Stimulated activated CD4-positive, alpha-beta T cell treated with anti-CD3 and anti-CD28 coated beads, Interleukin-2, amount 100 ng/mL, for 24 hours (primary cell): ENCODE measurements at regions not wholly inside any gene's neighbourhood (a gene's known extent, or its start where the extent isn't known, plus 50 kb on each side); places are given as distances from the start of the nearest gene placed in this dataset.

Experiments used
- DNase-seq, 2 donors: peaks; one replicate each; pipeline ENCODE4 v3.0.0-alpha.2; 2020

DNA sequence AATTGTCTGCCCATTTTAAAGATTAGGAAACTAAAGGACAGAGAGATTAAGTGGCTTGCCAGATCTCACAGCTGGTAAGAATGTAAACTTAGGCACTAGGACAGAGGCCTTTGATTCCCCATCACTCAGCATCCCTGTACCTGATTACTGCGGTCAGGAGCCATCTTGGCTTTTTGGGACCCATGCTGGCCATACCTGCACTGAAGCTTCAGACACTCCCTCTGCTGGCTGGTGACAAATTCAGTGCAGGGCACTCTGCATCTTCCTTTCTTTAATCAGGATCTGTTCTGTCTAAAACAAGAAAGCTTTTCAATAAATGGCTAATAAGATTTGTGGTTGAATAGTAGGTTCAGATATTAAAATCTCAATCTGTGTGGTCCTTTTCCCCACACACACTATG is 215.5 kb upstream of the RORB start:
- peak in 1 of 2 donors; percentile 3 for DNase-seq

DNA sequence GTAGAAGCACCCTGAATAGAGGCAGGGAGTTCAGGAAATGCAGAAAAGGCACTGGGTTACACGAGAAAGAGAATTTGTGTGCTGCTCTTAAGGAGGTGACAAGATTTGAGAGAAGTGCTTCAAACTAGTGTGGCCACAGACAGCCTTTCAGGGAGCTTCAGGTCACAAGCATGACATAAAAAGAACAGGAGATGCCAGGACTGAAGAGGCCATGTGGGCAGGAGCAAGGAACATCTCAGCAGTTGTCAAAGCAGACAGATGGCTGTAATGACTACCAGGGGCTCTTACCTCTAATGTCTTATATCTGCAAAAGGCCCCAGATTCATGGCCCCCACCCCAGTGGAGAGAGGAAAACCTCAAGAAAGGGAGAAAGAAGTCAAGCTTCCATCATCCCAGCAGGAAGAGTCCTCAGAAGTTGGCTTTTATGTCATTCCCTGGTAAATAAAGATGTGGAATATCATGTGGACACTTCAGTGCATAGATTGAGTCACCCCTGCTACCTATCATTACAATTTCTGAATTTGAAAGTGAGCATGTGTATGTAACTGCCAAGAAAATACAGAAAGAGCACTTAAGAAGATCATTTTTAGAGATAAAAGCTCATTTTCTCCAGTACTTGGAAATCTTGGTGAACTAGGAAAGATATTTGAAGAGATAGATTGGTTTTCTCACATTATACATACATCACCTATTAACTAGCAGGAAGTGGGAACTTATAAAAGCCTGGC is 214.4 kb upstream of the RORB start:
- DNase-seq, result no peak

DNA sequence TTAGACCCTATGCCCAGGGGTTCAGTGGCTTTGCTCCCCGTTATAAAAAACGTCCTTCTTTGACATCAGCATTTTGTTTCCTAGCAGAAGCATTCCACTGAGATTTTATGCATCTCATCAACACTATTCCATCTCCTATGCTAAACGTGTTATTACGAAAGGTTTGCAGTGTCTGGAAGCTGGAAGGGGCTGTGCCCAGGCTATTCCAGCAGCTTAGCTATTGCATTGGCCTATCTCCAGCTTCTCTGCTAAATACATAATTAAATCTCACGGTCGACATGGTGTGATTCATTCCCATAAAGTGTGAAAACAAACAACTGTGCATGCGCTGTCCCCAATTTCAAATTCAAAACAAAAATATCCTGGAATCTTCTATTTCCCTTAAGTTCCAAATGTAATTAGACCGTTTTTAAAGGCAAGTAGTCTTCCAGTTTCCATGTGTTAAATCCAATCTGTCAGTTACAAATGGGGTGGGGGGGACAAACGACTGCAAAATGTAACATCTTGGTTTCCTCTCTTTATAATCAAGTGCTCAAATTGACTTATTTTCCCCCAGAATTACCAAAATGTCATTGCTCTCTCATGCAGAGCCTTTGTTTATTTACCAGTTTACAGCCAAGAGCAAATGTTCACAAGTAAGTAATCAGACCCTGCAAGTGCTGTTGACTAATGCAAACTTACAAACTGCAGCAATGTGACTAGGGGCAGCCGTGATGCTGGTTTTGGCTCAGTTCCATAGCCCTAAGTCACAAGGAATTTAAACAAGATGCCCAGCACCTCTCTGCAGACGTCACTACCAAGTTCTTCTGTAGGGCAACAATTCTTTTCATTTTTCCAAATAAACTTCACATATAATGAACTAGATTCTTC is 212.3 kb upstream of the RORB start:
- DNase-seq, result no peak

DNA sequence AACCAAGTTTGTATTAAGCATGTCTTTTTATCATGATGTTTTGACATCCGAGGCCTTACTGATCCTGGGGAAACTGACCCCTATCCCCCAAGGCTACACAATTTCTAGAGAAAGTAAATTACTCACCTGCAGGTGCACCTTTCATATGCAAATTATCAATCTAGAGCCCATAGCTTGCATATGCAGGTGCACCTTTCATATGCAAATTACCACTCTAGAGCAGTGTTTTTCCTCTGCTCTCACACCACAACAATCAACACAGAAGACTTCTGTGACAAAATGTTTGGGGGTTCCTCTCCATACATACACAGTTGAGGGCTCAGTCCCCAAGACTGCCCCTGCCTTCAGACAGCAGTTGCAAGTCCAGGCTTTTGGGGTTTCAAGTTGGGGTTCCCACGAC is 203.7 kb upstream of the RORB start:
- DNase-seq, result no peak

DNA sequence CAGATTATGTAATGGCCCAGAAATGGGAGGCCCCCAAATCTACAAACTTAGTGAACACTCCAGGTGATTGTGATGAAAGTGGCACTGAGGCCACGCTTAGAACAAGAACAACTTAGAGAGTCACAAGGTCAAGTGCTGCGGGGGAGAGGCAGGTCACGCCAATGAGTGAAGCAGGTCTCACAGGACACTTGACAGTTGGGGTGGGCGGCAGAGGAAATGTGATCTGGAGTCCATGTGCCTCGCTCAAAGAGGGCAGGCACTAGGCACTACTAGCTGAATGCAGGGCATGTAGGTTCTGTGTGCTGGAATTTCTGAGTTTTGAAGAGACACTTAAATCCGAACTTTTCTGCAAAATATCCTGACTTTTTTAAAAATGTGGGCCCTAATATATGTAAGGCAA is 193.2 kb upstream of the RORB start:
- DNase-seq, result no peak

DNA sequence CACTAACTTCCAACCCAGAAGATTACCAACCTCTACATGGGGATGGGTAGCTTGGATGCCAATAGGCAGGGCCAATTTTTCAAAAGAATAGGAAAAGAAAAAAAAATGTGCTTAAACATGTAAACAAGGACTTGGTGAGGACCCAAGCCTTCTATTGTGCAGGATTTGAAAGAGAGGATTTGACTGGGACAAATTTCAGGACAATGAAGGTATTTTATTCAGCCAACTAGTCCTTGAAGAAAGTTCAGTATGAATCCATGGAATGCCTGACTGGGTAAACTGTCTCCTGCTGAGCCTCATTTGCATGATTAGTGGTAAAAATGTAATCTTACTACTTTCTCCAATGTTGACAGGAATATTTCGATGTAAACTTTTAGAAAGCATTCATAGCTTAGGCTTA is 192.5 kb upstream of the RORB start:
- DNase-seq, result no peak

DNA sequence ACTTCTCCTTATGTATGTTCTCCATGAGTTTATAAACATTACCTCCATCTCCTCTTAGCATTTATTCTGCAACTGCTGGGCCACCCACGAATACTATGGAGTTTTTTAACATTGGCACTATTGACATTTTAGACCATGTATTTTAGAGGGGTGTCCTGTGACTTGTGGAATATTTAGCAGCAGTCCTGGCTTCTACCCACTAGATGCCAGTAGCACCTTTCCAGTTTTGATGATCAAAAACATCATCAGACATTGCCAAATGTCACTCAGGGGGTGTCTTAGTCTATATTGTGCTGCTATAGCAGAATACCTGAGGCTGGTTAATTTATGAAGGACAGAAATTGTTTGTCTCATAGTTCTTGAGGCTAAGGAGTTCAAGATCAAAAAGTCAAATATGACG is 187.5 kb upstream of the RORB start:
- DNase-seq, result no peak

DNA sequence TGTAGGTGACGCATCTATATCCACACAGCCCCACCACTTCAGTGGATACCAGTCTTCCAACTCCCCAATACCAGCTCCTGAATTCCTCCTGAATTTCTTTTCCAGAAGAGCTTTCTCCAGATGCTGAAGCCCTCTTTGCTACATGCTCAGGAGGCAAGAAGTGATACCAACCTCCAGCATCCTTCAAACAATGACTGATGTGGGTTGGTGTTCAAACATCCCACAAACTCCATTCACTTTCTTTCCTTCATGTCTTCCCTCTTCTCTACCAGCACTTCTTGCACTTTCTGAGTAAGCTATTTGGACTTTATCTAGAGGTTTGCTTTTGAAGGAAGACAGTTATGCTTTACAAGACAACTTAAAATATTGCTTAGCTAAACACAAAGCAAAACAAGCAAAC is 179.9 kb upstream of the RORB start:
- no peak for DNase-seq

DNA sequence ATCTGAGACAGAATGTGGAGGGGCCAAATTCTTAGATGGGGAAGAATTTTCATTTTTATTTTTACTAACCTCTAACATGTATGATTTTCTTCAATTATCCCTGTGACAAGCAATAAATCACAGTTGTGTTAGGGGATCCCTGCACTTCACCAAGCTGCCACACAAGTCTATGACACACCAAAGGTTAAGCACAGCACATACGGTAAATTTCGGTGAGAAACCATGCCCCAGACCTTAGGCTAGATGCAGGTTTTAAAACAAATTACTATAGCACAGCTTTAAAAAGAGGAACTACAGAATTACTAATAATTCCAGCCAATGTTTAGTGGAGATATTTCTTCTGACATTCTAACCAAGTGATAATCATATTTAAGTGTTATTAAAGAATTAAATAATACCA is 175.7 kb upstream of the RORB start:
- DNase-seq, result no peak

DNA sequence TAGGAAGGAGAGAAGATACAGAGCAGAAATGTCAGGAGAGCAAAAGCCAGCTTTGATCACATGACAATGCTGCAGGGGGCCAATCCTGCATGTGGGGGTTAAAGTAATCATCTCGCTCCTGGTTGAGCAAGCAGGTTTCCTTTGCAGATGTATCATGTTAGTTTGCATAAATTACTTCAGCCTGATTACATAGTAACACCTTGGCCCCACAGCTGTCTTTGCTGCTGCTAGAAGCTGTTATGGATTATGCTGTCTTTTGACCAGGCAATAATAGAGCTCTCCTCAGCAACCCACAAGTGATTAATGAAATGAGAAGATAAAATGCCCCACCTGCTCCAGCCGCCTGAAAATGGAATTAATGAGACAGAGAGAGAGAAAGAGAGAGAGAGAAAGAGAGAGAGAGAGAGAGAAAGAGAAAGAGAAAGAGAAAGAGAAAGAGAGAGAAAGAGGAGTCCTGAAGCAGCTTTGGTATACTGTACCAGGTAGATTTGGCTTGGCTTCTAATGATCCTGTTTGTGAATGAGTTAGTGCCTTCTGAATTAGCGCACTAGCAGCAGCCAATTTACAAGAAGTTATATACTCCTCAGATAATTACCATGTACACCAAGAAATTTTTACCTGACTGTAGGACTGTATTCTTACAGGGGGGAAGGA is 174.3 kb upstream of the RORB start:
- no peak for DNase-seq

DNA sequence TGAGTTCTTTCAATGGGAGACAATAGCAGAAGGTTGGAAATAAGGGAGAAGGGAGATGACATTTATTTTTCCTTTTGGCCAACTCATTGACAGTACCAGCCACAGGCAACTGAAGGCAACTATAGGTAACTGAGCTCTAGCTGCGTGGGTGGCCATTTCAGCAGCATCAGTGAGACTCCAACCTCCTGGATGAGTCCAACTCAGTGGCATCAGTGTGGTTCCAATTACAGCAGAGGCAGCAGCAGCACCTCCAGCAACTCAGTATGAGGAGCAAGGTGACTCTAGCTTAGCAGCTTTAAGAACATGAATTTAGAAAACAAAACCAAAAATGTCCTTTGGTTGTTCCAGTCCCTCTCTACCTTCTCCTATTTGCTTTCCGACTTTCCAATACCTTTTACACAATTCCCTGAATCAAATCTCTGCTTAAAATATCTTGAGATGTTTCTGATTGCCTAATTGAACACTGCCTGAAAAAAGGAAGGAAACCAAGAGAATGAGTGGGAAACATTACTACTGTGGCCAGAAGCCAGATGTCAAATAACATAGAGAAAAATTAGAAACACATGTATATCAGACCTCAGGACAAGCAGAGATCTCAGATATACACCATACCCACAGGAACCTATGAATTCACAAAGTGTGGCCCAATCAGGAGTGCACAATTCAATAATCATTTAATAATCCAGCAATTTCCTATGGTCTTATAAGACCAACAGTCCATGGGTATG is 166.5 kb upstream of the RORB start:
- DNase-seq, result no peak

DNA sequence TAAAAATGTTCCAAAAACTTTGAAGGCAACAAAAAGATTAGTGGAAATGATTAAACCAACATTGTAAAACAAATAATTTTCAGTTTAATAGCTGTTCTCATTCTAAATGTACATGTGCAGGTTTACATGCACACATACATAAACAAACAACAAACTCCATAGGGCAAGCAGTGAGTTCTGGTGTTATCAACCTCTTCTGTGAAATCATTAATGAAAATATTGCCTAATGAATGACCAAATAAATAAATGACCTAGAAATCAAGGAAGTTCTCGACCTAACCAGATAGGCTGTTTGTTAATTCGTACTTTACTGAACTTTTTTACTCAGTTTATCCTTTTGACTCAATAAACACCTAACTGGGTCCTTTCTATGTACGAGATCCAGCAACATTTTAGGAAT is 165.5 kb upstream of the RORB start:
- DNase-seq, result no peak

DNA sequence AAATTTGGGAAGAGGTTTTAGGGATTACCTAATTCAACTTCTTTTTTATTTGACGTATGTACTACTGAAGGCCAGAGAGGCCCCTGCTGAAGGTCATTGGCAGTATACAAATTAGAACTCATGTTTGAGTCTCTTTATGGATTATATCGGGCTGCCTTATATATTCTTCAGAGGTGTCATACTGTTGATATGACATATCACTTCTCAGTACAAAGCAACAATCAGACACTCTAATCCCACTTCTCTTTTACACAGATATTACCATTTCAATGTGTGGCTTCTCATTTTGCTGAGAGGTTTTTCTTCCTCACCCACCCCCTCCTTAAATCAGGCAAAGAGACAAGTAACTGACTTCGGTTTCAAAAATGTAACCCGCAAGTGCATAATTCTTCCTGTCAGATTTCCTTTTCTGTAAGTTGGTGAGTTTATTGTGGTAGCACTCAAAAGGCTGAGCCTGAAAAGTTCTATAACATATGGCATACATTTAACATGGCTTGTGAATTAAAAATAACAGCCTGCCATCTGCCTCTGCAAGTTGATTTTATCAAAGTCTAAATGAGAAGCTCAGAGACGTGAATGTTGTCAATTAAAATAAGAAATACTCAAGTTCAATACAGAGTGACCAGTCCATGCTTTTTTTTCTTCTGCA is 163.6 kb upstream of the RORB start:
- no peak for DNase-seq

DNA sequence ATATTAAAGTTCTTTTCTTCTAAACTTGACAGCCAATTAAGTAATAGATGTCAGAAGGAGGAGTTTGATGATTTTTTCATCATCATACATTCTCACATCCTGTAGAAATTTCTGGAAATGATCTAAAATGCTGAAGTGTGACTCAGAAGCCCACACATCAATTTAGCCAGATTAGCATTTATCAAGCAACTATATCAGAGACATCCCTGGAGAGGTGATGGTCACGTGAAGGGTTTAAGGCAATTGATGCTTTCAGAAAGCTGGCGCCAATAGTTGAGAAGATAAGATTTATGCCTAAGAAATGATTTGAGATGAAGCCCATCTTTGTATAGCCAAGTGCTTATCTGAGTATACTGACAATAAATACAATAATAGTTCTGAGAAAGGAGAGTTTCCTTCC is 162.9 kb upstream of the RORB start:
- DNase-seq, result no peak

DNA sequence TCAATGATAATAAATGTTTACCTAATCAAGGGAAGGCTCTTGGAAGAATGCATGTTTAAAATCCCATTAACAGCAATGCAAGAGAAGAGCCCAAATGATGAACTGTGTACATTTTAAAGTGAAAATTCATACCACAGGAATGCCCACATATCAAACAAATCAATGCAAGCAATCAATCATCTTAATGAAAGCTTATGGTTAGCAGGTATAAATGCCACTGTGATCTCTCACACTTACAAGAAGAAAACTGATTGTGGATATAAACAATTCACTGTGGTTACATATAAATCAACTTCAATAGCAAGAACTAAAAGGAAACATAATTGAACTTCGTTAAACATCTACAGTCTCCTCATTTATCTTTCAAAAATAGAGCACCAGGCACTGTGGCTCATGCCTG is 161.0 kb upstream of the RORB start:
- no peak for DNase-seq

DNA sequence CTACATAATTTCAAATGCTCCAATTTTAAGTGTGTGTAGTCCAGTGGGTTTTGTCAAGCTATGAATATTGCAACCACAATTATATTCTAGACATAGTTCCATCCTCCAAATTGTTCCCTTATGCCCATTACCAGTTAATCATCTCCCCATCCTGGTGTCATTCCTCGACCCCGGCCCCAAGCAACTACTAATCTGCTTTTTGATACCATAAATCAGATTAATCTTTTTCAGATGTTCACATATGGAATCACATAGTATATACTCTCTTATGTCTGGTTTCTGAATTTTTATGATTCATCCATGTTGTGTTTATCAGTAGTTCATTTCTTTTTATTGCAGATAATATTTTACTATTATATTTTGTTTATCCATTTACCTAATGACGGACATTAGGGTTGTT is 148.4 kb upstream of the RORB start:
- DNase-seq, result no peak

DNA sequence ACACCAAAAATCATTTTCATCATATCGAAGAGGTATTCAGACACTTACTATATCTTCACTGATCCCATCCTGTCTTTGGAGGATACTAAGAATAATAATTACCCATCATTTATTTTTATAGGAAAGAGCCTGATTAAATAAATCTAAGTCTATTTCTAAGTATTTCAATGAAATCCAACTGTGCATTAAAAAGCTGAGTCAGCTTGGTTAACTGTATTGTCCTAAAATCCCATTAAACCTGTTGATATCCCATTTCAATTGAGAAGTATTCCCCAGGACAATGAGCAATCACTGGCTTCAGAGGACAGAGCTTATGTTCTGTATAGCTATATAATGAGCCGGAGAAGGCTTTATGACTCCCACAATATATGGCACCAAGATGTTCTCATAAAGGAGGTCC is 142.0 kb upstream of the RORB start:
- DNase-seq, result no peak

DNA sequence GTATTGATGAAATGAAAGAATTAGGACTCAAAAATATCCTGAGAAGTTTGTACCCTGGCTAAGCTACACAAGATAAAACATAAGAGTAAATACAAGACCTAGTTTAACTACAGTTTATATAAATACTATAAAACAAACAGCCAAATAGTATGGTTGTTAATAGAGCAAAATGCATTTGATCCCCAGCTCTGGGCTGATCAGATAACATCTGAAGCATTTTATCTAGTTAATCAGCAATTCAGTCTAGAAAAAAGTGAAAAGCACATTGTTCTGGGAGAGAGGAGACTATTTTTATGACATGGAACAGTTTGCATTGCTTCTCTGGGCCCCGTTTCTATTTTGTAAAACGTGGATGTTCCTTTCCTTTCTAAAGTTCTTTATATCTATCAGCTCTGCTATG is 139.6 kb upstream of the RORB start:
- DNase-seq, result no peak

DNA sequence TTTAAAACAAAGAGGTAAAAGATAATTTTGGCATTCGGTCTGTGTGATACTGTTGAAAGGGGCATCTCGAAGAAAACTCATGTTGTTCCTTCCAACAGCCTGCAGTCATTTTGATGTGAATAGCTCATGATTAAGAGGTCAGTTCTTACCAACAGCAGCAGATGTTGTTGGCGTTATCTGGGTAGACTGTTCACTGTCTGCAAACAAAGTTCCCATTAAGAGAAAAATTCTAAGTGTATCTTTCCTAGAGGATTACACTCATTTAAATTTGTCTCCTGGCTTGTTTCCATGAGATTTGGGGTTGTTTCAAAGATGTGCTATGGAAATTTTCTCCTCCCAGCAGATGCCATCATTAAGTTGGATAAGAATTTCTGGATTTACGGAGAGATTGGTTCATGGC is 138.2 kb upstream of the RORB start:
- no peak for DNase-seq

DNA sequence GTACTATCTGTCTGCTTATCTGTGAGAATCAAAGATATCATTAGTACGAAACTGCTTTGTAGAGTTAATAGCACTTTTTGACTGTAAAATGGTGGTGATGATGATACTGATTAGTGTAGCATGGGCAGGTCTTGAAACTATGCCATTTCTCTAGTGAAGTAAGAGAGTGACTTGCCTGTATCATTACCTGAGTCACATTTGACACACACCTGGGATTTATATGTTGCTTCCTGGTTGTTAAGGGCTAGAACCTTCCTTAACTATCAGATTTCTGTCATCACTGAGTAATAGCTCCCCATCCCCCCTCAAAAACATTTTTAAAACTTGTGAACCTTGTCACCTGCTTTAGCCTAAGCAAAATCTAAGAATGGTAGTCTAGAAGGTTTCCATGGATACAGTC is 135.6 kb upstream of the RORB start:
- no peak for DNase-seq

DNA sequence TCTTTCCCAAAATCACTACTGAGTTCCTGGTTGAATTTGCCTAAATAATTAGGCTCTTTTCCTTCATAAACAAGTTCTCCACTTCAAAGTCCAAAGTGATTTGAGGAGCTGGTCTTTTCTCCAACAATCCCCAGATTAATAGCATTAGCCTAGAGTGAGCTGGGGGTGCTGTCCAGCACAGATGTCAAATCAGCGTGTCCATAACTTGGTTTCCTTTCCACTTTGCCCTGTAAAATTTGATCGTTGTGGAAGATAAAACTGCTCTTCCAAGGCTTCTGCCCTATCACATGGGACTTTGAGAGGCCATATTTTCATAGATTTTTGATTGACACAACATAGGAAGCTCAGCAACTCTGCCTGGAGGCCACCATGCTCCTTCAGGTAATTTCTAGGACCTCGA is 134.7 kb upstream of the RORB start:
- no peak for DNase-seq

DNA sequence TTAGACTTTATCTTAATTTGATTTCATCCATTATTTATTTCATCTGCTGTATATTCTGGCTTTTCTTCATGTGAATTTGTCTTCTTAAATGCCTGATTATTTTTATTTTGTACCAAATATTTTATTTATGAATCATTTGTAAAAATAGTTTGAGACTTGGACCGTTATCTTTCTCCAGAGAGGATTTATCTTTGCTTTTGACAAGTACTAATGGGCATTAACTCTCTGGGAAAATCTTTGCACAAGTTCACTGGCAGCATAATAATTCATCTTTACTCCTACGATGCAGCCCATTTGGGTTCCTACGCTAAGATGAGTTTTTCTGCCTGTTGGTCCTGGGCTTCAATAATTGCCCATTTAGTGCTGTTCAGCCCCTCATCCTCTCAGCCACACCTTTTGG is 131.0 kb upstream of the RORB start:
- no peak for DNase-seq

DNA sequence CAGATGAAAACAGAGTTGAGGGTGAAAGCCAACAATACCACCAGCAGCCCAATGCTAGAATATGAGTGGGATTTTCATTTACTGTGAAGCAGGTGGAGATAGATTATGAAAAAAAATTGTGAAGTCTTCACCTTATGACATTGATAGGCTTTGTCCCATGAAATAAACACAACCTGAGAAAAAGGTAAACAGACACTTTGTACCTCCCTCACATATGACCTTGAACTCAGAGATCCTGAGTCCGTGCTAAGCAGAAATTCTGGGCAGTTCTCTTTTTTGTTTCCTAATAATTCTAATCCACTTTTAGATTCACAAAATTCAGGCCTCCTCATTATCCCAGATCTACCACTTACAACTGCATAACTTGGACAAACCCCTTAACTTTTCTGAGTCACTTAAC is 127.3 kb upstream of the RORB start:
- no peak for DNase-seq
